ENCODE measurements at regions not wholly inside any gene's neighbourhood (a gene's known extent, or its start where the extent isn't known, plus 50 kb on each side); places are given as distances from the start of the nearest gene placed in this dataset.
A peak's percentile ranks its signal among the peaks of the same experiment; 100 is the strongest.

DNA sequence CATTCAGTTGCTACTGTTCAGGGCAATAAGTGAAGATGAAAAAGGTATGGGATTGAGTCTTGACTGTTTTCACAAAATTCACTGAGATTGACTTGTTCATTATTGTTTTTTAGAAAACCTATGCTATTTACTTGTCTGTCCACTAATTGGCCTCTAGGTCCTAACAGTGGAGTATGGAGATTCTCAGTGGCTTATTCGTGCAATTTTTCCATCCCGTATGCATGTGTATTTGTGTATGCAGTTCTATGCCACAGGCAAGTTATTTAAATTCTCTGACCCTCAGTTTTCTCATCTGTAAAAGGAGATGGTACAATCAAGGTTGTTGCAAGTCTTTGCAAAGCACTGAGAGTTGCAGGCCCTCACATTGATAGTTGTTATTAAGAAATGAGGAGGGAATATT is 151.0 kb downstream of the BBOX1 start:
- no peak overlapping the region for H3K23ac ChIP-seq (ENCODE audit: low read length)
- peak in 1 of 2 donors; percentile 29 for DNase-seq
- no peak overlapping the region for H3K18ac ChIP-seq (ENCODE audit: low read length)
- H3K27me3 ChIP-seq (ENCODE audit: insufficient read depth, low read length) = no peaks in the 10 kb centered on the region
- no peak overlapping the region for H4K8ac ChIP-seq (ENCODE audit: low read depth, low read length)
- peaks cover 7 to 9% of the 10 kb centered on the region in 2 experiments for H3K4me1 ChIP-seq (ENCODE audit: control insufficient read depth in 1 of 2, insufficient read depth in 2 of 2, low read length in 2 of 2)
- H3K4ac ChIP-seq (ENCODE audit: low read depth, low read length) = no peak overlapping the region
- H3K14ac ChIP-seq (ENCODE audit: low read length) = no peak overlapping the region
- no peak overlapping the region for H3K4me2 ChIP-seq (ENCODE audit: low read length)
- H3K27ac ChIP-seq (ENCODE audit: low read depth, low read length) = no peak overlapping the region
- H4K12ac ChIP-seq (ENCODE audit: low read depth, low read length) = no peak overlapping the region
- no peak overlapping the region for H3K4me3 ChIP-seq (ENCODE audit: low read depth, low read length)
- no peak overlapping the region for H3K9ac ChIP-seq (ENCODE audit: low read length)
- no peaks in the 10 kb centered on the region for H3K36me3 ChIP-seq (ENCODE audit: control insufficient read depth in 1 of 2, insufficient read depth in 2 of 2, low read length in 2 of 2)
- H3K79me2 ChIP-seq (ENCODE audit: control insufficient read depth, insufficient read depth, low read length, poor library complexity) = no peaks in the 10 kb centered on the region
- no peaks in the 10 kb centered on the region for H3K9me3 ChIP-seq (ENCODE audit: insufficient read depth, low read depth, low read length)
- H3K79me1 ChIP-seq (ENCODE audit: low read length) = peaks cover 6% of the 10 kb centered on the region
- no CpG with 5 or more reads among the region's 2 CpGs for WGBS (ENCODE audit: extremely low coverage, insufficient coverage, insufficient read length)
- H2BK120ac ChIP-seq (ENCODE audit: insufficient read depth, low read length, poor library complexity) = no peak overlapping the region
- H4K91ac ChIP-seq (ENCODE audit: low read depth, low read length) = no peak overlapping the region
- no peak overlapping the region for H2AFZ ChIP-seq (ENCODE audit: insufficient read depth, low read length, poor library complexity)
- no peak overlapping the region for H2BK12ac ChIP-seq (ENCODE audit: low read length)
- no peak overlapping the region for H2AK5ac ChIP-seq (ENCODE audit: low read length)
- H2BK5ac ChIP-seq (ENCODE audit: low read depth, low read length, poor library complexity) = no peak overlapping the region

DNA sequence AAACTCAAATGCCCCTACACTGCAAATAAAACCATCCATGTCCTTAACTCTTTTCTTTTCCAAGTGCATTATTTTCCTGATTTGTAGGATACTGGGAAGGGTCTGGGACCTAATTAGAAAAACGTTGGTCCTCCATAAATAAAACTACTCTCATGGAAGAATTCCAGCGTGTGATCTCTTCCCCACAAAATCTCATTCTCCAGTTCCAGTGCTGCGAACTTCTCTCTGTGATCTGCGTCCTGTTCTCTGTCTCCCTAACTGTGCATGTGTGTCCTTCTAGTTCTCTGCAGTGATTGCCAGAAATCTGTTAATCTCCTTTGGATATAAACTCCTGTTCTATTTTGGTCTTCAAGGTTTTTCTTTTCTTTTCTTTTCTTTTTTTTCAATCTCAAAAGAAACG is 148.1 kb downstream of the BBOX1 start:
- H3K9me3 ChIP-seq (ENCODE audit: insufficient read depth, low read depth, low read length) = no peaks in the 10 kb centered on the region
- no peak overlapping the region for H3K9ac ChIP-seq (ENCODE audit: low read length)
- H3K27me3 ChIP-seq (ENCODE audit: insufficient read depth, low read length) = no peaks in the 10 kb centered on the region
- no peak for DNase-seq
- no peak overlapping the region for H4K12ac ChIP-seq (ENCODE audit: low read depth, low read length)
- H3K18ac ChIP-seq (ENCODE audit: low read length) = no peak overlapping the region
- H3K23ac ChIP-seq (ENCODE audit: low read length) = no peak overlapping the region
- H3K79me2 ChIP-seq (ENCODE audit: control insufficient read depth, insufficient read depth, low read length, poor library complexity) = no peaks in the 10 kb centered on the region
- no peak overlapping the region for H2AK5ac ChIP-seq (ENCODE audit: low read length)
- no peak overlapping the region for H4K8ac ChIP-seq (ENCODE audit: low read depth, low read length)
- H3K4me3 ChIP-seq (ENCODE audit: low read depth, low read length) = no peak overlapping the region
- WGBS (ENCODE audit: extremely low coverage, insufficient coverage, insufficient read length) = no CpG with 5 or more reads among the region's 5 CpGs
- no peak overlapping the region for H4K91ac ChIP-seq (ENCODE audit: low read depth, low read length)
- H3K4ac ChIP-seq (ENCODE audit: low read depth, low read length) = no peak overlapping the region
- no peak overlapping the region for H2BK12ac ChIP-seq (ENCODE audit: low read length)
- no peak overlapping the region for H3K27ac ChIP-seq (ENCODE audit: low read depth, low read length)
- H2AFZ ChIP-seq (ENCODE audit: insufficient read depth, low read length, poor library complexity) = no peak overlapping the region
- H2BK120ac ChIP-seq (ENCODE audit: insufficient read depth, low read length, poor library complexity) = no peak overlapping the region
- peaks cover 2 to 3% of the 10 kb centered on the region in 2 experiments for H3K4me1 ChIP-seq (ENCODE audit: control insufficient read depth in 1 of 2, insufficient read depth in 2 of 2, low read length in 2 of 2)
- H3K79me1 ChIP-seq (ENCODE audit: low read length) = peaks cover 2% of the 10 kb centered on the region
- H2BK5ac ChIP-seq (ENCODE audit: low read depth, low read length, poor library complexity) = no peak overlapping the region
- no peak overlapping the region for H3K4me2 ChIP-seq (ENCODE audit: low read length)
- no peak overlapping the region for H3K14ac ChIP-seq (ENCODE audit: low read length)
- H3K36me3 ChIP-seq (ENCODE audit: control insufficient read depth in 1 of 2, insufficient read depth in 2 of 2, low read length in 2 of 2) = no peaks in the 10 kb centered on the region

DNA sequence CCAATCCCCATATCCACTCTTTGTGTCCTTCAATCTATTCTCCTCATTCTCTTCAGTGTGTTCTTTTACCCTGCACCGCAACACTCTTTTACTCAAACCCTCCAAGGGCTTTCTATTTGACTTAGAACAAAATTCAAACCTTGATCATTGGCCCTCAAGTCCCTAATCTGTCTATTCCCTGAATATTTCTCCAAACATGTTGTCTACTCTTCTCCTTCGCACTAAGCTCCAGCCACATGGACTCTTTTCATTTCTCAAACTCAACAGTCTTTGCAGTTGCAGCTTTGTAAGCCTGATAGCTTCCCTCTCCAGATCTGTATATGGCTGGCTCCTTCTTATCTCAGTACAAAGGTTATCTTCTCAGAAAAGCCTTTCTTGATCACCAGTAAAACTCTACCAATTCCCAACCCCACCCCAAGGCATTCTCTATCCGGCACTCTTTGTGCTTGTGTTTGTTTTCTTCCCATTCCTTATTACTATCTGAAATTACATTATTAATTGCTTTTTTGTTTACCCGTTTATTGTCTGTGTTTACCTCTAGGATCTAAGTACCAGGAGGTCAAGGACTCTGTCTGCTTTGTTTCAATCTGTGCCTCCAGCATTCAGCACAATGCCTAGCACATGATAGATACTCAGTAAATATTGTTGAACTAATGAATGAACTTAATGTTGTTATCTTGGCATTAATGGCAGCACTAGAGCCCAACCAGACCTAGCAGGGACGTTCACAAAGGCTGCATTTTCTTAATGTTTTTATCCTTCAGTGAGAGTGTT is 147.4 kb downstream of the BBOX1 start:
- H3K9me3 ChIP-seq (ENCODE audit: insufficient read depth, low read depth, low read length) = no peaks in the 10 kb centered on the region
- no peak overlapping the region for H2BK5ac ChIP-seq (ENCODE audit: low read depth, low read length, poor library complexity)
- H4K8ac ChIP-seq (ENCODE audit: low read depth, low read length) = no peak overlapping the region
- no peak overlapping the region for H4K12ac ChIP-seq (ENCODE audit: low read depth, low read length)
- no peaks in the 10 kb centered on the region for H3K27me3 ChIP-seq (ENCODE audit: insufficient read depth, low read length)
- DNase-seq = no peak
- no peak overlapping the region for H2BK12ac ChIP-seq (ENCODE audit: low read length)
- no peak overlapping the region for H2BK120ac ChIP-seq (ENCODE audit: insufficient read depth, low read length, poor library complexity)
- H3K4ac ChIP-seq (ENCODE audit: low read depth, low read length) = no peak overlapping the region
- no peak overlapping the region for H3K9ac ChIP-seq (ENCODE audit: low read length)
- H3K4me3 ChIP-seq (ENCODE audit: low read depth, low read length) = no peak overlapping the region
- no peak overlapping the region for H3K4me2 ChIP-seq (ENCODE audit: low read length)
- no peak overlapping the region for H3K14ac ChIP-seq (ENCODE audit: low read length)
- WGBS (ENCODE audit: extremely low coverage, insufficient coverage, insufficient read length) = no CpG with 5 or more reads among the region's 5 CpGs
- no peak overlapping the region for H3K18ac ChIP-seq (ENCODE audit: low read length)
- H2AFZ ChIP-seq (ENCODE audit: insufficient read depth, low read length, poor library complexity) = no peak overlapping the region
- H3K27ac ChIP-seq (ENCODE audit: low read depth, low read length) = no peak overlapping the region
- H4K91ac ChIP-seq (ENCODE audit: low read depth, low read length) = no peak overlapping the region
- no peak overlapping the region for H2AK5ac ChIP-seq (ENCODE audit: low read length)
- H3K23ac ChIP-seq (ENCODE audit: low read length) = no peak overlapping the region
- H3K79me2 ChIP-seq (ENCODE audit: control insufficient read depth, insufficient read depth, low read length, poor library complexity) = no peaks in the 10 kb centered on the region
- peaks cover 2 to 3% of the 10 kb centered on the region in 2 experiments for H3K4me1 ChIP-seq (ENCODE audit: control insufficient read depth in 1 of 2, insufficient read depth in 2 of 2, low read length in 2 of 2)
- H3K36me3 ChIP-seq (ENCODE audit: control insufficient read depth in 1 of 2, insufficient read depth in 2 of 2, low read length in 2 of 2) = no peaks in the 10 kb centered on the region
- H3K79me1 ChIP-seq (ENCODE audit: low read length) = peaks cover 2% of the 10 kb centered on the region

DNA sequence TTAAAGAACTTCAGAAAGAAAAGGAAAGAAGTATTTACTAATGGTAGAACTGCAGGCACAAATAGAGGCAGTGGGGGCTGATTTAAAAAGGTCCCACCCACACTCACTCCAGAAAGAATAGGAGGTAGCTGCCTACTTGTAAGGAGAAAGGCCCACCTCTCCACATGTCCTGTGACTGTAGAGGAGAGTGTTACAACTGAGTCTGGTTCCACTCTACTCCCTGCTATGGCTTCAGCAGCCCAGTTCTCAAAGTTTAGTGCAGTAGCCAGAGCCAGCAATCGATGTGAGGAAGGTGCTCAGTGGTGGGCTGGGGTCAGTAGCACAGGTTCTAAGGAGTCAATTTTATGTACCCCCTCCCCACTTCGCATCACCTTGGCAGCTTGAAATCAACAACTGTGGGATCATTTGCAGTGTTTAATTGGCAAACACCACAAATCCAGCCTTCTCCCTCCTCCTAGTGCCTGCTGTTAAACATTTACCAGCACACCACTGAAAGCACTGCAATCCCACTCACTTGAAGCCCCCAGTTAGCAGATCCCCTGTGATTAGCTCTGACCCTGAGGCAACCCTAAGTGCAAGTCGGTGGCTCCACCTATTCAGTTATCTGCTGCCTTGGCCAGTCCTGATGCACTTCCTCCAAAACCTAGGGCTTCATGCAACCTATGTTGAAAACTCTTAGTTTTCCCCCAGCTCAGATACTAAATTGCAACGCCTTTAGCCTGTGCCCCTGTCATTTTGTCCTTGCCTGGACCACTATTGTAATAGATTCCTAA is 146.6 kb downstream of the BBOX1 start:
- Histone ChIP-seq H3K9ac (ENCODE audit: low read length) (no peak overlapping the region), H3K18ac (ENCODE audit: low read length) (no peak overlapping the region), H3K36me3 (ENCODE audit: control insufficient read depth in 1 of 2, insufficient read depth in 2 of 2, low read length in 2 of 2) (no peaks in the 10 kb centered on the region), H4K12ac (ENCODE audit: low read depth, low read length) (no peak overlapping the region), H3K23ac (ENCODE audit: low read length) (no peak overlapping the region), H2BK12ac (ENCODE audit: low read length) (peak overlapping the region; percentile 60), H4K8ac (ENCODE audit: low read depth, low read length) (no peak overlapping the region), H2BK5ac (ENCODE audit: low read depth, low read length, poor library complexity) (no peak overlapping the region), H3K4me3 (ENCODE audit: low read depth, low read length) (no peak overlapping the region), H3K4me2 (ENCODE audit: low read length) (no peak overlapping the region), H4K91ac (ENCODE audit: low read depth, low read length) (no peak overlapping the region), H3K79me1 (ENCODE audit: low read length) (peaks cover 2% of the 10 kb centered on the region), H3K9me3 (ENCODE audit: insufficient read depth, low read depth, low read length) (no peaks in the 10 kb centered on the region), H3K4ac (ENCODE audit: low read depth, low read length) (no peak overlapping the region), H3K27me3 (ENCODE audit: insufficient read depth, low read length) (no peaks in the 10 kb centered on the region), H3K27ac (ENCODE audit: low read depth, low read length) (no peak overlapping the region), H2AFZ (ENCODE audit: insufficient read depth, low read length, poor library complexity) (no peak overlapping the region), H3K14ac (ENCODE audit: low read length) (no peak overlapping the region), H3K4me1 (ENCODE audit: control insufficient read depth in 1 of 2, insufficient read depth in 2 of 2, low read length in 2 of 2) (peaks cover 2 to 3% of the 10 kb centered on the region in 2 experiments), H3K79me2 (ENCODE audit: control insufficient read depth, insufficient read depth, low read length, poor library complexity) (no peaks in the 10 kb centered on the region), H2AK5ac (ENCODE audit: low read length) (no peak overlapping the region), H2BK120ac (ENCODE audit: insufficient read depth, low read length, poor library complexity) (no peak overlapping the region)
- DNase-seq = no peak
- no CpG with 5 or more reads among the region's 4 CpGs for WGBS (ENCODE audit: extremely low coverage, insufficient coverage, insufficient read length)
